Uterus (tissue), 2 donors: ENCODE measurements at regions not wholly inside any gene's neighbourhood (a gene's known extent, or its start where the extent isn't known, plus 50 kb on each side); places are given as distances from the start of the nearest gene placed in this dataset.

Experiments used
- POLR2A ChIP-seq, 2 donors: fragments of 450-650 bp; IDR thresholded peaks; one replicate each; pipeline ENCODE4 v1.6.1; 2016; ENCODE audit warnings: antibody characterized with exemption in 2 of 2, mild to moderate bottlenecking in 1 of 2, moderate library complexity in 1 of 2
- TF ChIP-seq, protein P1 (sequence below), 4 experiments: fragments of 200-600 bp in 2 of 4; fragments of 450-650 bp in 2 of 4; sonication (generic) in 2 of 4; IDR thresholded peaks; one replicate each; pipeline ENCODE4 v1.5.1; 2016 to 2019; ENCODE audit warnings: antibody characterized with exemption in 4 of 4, mild to moderate bottlenecking in 2 of 4, moderate library complexity in 1 of 4

DNA sequence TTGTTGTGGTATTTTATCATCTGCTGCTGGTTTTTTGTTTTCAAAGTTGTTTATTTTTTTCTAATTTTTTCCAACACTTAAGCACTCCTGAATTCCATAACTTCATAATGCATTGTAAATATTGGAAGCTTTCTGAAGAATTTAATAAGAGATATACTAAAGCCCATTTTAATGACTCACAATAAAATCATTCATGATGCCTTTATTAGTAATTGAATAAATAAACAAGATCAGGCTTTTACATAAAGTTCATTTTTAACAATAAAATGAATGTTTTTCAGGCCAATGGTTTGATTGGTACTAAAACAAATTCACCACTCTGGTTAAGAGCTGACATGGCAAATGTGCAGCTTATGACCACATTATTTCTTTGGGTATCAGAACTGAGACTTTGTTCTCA lies 408.2 kb upstream of the SMIM31 start:
- TF ChIP-seq, protein P1, sequence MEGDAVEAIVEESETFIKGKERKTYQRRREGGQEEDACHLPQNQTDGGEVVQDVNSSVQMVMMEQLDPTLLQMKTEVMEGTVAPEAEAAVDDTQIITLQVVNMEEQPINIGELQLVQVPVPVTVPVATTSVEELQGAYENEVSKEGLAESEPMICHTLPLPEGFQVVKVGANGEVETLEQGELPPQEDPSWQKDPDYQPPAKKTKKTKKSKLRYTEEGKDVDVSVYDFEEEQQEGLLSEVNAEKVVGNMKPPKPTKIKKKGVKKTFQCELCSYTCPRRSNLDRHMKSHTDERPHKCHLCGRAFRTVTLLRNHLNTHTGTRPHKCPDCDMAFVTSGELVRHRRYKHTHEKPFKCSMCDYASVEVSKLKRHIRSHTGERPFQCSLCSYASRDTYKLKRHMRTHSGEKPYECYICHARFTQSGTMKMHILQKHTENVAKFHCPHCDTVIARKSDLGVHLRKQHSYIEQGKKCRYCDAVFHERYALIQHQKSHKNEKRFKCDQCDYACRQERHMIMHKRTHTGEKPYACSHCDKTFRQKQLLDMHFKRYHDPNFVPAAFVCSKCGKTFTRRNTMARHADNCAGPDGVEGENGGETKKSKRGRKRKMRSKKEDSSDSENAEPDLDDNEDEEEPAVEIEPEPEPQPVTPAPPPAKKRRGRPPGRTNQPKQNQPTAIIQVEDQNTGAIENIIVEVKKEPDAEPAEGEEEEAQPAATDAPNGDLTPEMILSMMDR (IDR thresholded peaks at IDR 0.05), result no peak
- no peak for TF ChIP-seq POLR2A (IDR thresholded peaks at IDR 0.05)
